GM12878 (cell line): ENCODE measurements at regions not wholly inside any gene's neighbourhood (a gene's known extent, or its start where the extent isn't known, plus 50 kb on each side); places are given as distances from the start of the nearest gene placed in this dataset.

Experiments
- ATAC-seq: fragments of 200-7000 bp; cut with Tn5 transposase; 3 replicates; pipeline ENCODE4 v1.9.1; 2020; ENCODE audit warnings: mild to moderate bottlenecking, moderate library complexity
- BruUV-seq: library from RNA; stranded (reverse); fragments of 400-500 nt; replicated peaks from 2 replicates; lab custom pipeline; 2021; lab: Mats Ljungman, UMichigan
- CTCF ChIA-PET: fragments of 300-600 bp; sonication (Branson Sonifier 250); formaldehyde crosslinking; extraction: SDS; loops from one replicate; lab custom pipeline; 2021; ENCODE audit warnings: inconsistent platforms; lab: Yijun Ruan, JAX
- POLR2A ChIA-PET: fragments of 350-600 bp; formaldehyde crosslinking; extraction: SDS; loops from one replicate; lab custom pipeline; 2021; ENCODE audit warnings: inconsistent platforms; lab: Charles Lee
- RAD21 ChIA-PET: fragments of 300-600 bp; sonication (Branson Sonifier 250); formaldehyde crosslinking; loops from one replicate; lab custom pipeline; 2023; ENCODE audit warnings: antibody characterized with exemption; ENCODE audit not compliant: unreplicated experiment; lab: Charles Lee
- SMC1A ChIA-PET: fragments of 300-600 bp; sonication (Branson Sonifier 250); formaldehyde crosslinking; loops from one replicate; lab custom pipeline; 2023; ENCODE audit not compliant: unreplicated experiment, uncharacterized antibody; lab: Charles Lee
- DNase-seq: peaks from one replicate; pipeline ENCODE4 v3.0.0-alpha.2; 2011; ENCODE audit warnings: low read depth, low spot score
- FAIRE-seq: peaks from 3 replicates; lab custom pipeline; 2011; peaks lifted over from hg19 to GRCh38; lab: Jason Lieb, UNC
- H2AFZ ChIP-seq: 2 replicates; pipeline ENCODE4 v1.6.0; 2011; ENCODE audit warnings: low read depth, low read length, control low read depth; ENCODE audit not compliant: control insufficient read depth
- H3K27ac ChIP-seq: 2 replicates; pipeline ENCODE4 v1.5.1; 2011; ENCODE audit warnings: control low read depth; ENCODE audit not compliant: control insufficient read depth, insufficient read depth
- H3K27me3 ChIP-seq, 2 experiments: replicated peaks in 1 of 2; 2 replicates each; pipeline versions ENCODE4 v1.6.0 to v1.6.1; 2011; ENCODE audit warnings: low read length in 1 of 2; ENCODE audit not compliant: control insufficient read depth in 2 of 2, insufficient read depth in 2 of 2
- H3K36me3 ChIP-seq, 2 experiments: 2 replicates each; pipeline ENCODE4 v1.5.1; 2011; ENCODE audit warnings: low read length in 1 of 2; ENCODE audit not compliant: control insufficient read depth in 2 of 2, insufficient read depth in 2 of 2
- H3K4me1 ChIP-seq: 2 replicates; pipeline ENCODE4 v1.6.1; 2011; ENCODE audit warnings: mild to moderate bottlenecking, low read length, moderate library complexity, mixed read lengths; ENCODE audit not compliant: control insufficient read depth, insufficient read depth
- H3K4me2 ChIP-seq: 2 replicates; pipeline ENCODE4 v1.6.0; 2011; ENCODE audit warnings: control low read depth; ENCODE audit not compliant: control insufficient read depth, insufficient read depth
- H3K4me3 ChIP-seq: fragments of 200-600 bp; sonication (generic); 2 replicates; pipeline ENCODE4 v1.5.1; 2016
- H3K79me2 ChIP-seq: 2 replicates; pipeline ENCODE4 v1.6.0; 2011; ENCODE audit warnings: low read length; ENCODE audit not compliant: control insufficient read depth, insufficient read depth
- H3K9ac ChIP-seq: 2 replicates; pipeline ENCODE4 v1.8.0; 2011; ENCODE audit warnings: low read length, control low read depth, mixed read lengths; ENCODE audit not compliant: control insufficient read depth, insufficient read depth
- H3K9me3 ChIP-seq: replicated peaks from 3 replicates; pipeline ENCODE4 v1.5.1; 2011; ENCODE audit warnings: mild to moderate bottlenecking, low read length; ENCODE audit not compliant: control insufficient read depth, insufficient read depth
- H4K20me1 ChIP-seq: 2 replicates; pipeline ENCODE4 v1.6.0; 2011; ENCODE audit not compliant: control insufficient read depth, insufficient read depth
- CREB1 ChIP-seq: IDR thresholded peaks from 2 replicates; pipeline ENCODE4 v1.6.1; 2012; ENCODE audit warnings: low read depth, mild to moderate bottlenecking, inconsistent platforms
- EGR1 ChIP-seq, 2 experiments: IDR thresholded peaks; 1 replicate in 1 of 2; 2 replicates in 1 of 2; pipeline ENCODE4 v1.6.1; 2011 to 2012; ENCODE audit warnings: low read depth in 2 of 2, low read length in 2 of 2, borderline replicate concordance in 1 of 2, mild to moderate bottlenecking in 1 of 2, moderate library complexity in 1 of 2
- HCFC1 ChIP-seq: fragments of 150-350 bp; IDR thresholded peaks from 2 replicates; pipeline ENCODE4 v1.6.1; 2014; ENCODE audit warnings: low read length
- IKZF1 ChIP-seq: fragments of 450-650 bp; conservative IDR thresholded peaks from 2 replicates; pipeline ENCODE4 v1.6.1; 2017; ENCODE audit warnings: antibody characterized with exemption, mild to moderate bottlenecking
- NR2C2 ChIP-seq: IDR thresholded peaks from 2 replicates; pipeline ENCODE4 v1.6.1; 2011; ENCODE audit warnings: borderline replicate concordance, low read depth; ENCODE audit not compliant: control insufficient read depth, insufficient read length
- NR2F1 ChIP-seq: fragments of 450-650 bp; conservative IDR thresholded peaks from 2 replicates; pipeline ENCODE4 v1.6.1; 2017; ENCODE audit warnings: mild to moderate bottlenecking
- RUNX3 ChIP-seq: IDR thresholded peaks from 2 replicates; pipeline ENCODE4 v1.6.1; 2012; ENCODE audit warnings: low read length, inconsistent platforms
- SUPT20H ChIP-seq: IDR thresholded peaks from 2 replicates; pipeline ENCODE4 v1.6.1; 2011; ENCODE audit warnings: low read depth, mild to moderate bottlenecking, low read length, moderate library complexity, borderline replicate concordance; ENCODE audit not compliant: control insufficient read depth
- TCF12 ChIP-seq: IDR thresholded peaks from 2 replicates; pipeline ENCODE4 v1.6.1; 2011; ENCODE audit warnings: low read depth, mild to moderate bottlenecking, low read length
- ZNF217 ChIP-seq: fragments of 450-650 bp; IDR thresholded peaks from 2 replicates; pipeline ENCODE4 v1.6.1; 2017; ENCODE audit warnings: antibody characterized with exemption, mild to moderate bottlenecking
- ZNF24 ChIP-seq: fragments of 450-650 bp; IDR thresholded peaks from 2 replicates; pipeline ENCODE4 v1.6.1; 2017; ENCODE audit warnings: antibody characterized with exemption, mild to moderate bottlenecking
- WGBS: methylation state at CpG from one replicate; pipeline ENCODE4 v1.1.6; 2016; ENCODE audit warnings: low lambda C conversion rate; ENCODE audit not compliant: insufficient replicate concordance, insufficient coverage; ENCODE audit errors: missing lambda C conversion rate; 5-methylcytosine and 5-hydroxymethylcytosine counted together
- in situ Hi-C: fragments of 300-500 bp; cut with MboI; formaldehyde crosslinking; loops from 9 replicates; pipeline ENCODE4 v1.14.3; 2018; ENCODE audit warnings: mixed read lengths
- intact Hi-C: fragments of 100-400 bp; cut with micrococcal nuclease; formaldehyde crosslinking; loops from one replicate; pipeline ENCODE4 v1.14.2; 2022; ENCODE audit not compliant: unreplicated experiment
- TF ChIP-seq, protein P1 (sequence below): fragments of 450-650 bp; conservative IDR thresholded peaks from 2 replicates; pipeline ENCODE4 v1.6.1; 2017; ENCODE audit warnings: mild to moderate bottlenecking, moderate library complexity
- TF ChIP-seq, protein P2 (sequence below): IDR thresholded peaks from 2 replicates; pipeline ENCODE4 v1.6.1; 2012; ENCODE audit warnings: low read depth, low read length, improper control_type of control experiment
- TF ChIP-seq, protein P3 (sequence below): fragments of 450-650 bp; IDR thresholded peaks from 2 replicates; pipeline ENCODE4 v1.6.1; 2016; ENCODE audit warnings: mild to moderate bottlenecking
- TF ChIP-seq, protein P4 (sequence below): IDR thresholded peaks from 2 replicates; pipeline ENCODE4 v1.6.1; 2011; ENCODE audit warnings: low read depth, mild to moderate bottlenecking, low read length, moderate library complexity, borderline replicate concordance; ENCODE audit errors: extremely low read depth
- TF ChIP-seq, protein P5 (sequence below): fragments of 450-650 bp; IDR thresholded peaks from 2 replicates; pipeline ENCODE4 v1.6.1; 2017; ENCODE audit warnings: borderline replicate concordance

DNA sequence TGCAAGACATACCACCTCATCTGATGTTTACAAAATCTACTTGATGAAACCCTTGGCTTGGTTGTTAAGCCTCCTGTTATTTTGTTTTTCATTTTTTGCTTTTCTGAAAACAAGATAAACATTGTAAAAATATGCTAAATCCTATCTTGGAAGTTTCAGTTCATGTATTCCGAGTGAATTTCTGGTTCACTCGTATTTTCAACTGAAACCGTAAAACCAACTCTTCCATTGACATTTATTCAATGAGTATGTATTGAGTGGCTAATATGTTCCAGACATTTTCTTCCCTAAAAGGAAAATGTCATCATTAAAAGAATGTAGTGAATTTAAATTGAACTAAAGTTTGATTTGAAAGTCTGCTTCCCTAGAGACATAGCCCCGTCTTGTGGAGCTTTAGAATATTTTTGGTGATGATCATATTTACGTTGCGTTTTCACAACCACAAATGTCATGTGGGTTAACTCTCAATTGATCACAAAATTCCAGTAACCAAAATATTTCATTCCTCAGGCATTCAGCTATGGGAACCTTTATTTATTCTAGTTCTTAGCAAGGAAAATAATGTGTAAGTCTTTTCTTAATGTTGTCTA lies 204.2 kb downstream of the MBD2 start:
- FAIRE-seq (no peak), DNase-seq (no peak), ATAC-seq (no peak)
- Histone ChIP-seq H3K79me2 (no peaks in the 10 kb centered on the region), H2AFZ (no peak overlapping the region), H3K27me3 (no peaks in the 10 kb centered on the region), H3K4me3 (no peak overlapping the region), H3K9ac (no peak overlapping the region), H3K27ac (no peak overlapping the region), H3K9me3 (no peaks in the 10 kb centered on the region), H3K4me2 (no peak overlapping the region), H4K20me1 (no peaks in the 10 kb centered on the region), H3K4me1 (no peaks in the 10 kb centered on the region), H3K36me3 (no peaks in the 10 kb centered on the region)
- CTCF ChIA-PET, result no interaction called here
- RAD21 ChIA-PET, result no interaction called here
- TF ChIP-seq HCFC1 (no peak), IKZF1 (no peak), SUPT20H (no peak), TCF12 (no peak), NR2F1 (no peak), ZNF217 (no peak), EGR1 (IDR thresholded peaks at IDR 0.05; ENCODE audit: borderline replicate concordance in 1 of 2, low read depth in 2 of 2, low read length in 2 of 2) (no peak), ZNF24 (no peak), RUNX3 (no peak), NR2C2 (no peak), CREB1 (no peak)
- TF ChIP-seq, protein P1, sequence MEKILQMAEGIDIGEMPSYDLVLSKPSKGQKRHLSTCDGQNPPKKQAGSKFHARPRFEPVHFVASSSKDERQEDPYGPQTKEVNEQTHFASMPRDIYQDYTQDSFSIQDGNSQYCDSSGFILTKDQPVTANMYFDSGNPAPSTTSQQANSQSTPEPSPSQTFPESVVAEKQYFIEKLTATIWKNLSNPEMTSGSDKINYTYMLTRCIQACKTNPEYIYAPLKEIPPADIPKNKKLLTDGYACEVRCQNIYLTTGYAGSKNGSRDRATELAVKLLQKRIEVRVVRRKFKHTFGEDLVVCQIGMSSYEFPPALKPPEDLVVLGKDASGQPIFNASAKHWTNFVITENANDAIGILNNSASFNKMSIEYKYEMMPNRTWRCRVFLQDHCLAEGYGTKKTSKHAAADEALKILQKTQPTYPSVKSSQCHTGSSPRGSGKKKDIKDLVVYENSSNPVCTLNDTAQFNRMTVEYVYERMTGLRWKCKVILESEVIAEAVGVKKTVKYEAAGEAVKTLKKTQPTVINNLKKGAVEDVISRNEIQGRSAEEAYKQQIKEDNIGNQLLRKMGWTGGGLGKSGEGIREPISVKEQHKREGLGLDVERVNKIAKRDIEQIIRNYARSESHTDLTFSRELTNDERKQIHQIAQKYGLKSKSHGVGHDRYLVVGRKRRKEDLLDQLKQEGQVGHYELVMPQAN, result no peak
- TF ChIP-seq, protein P2, sequence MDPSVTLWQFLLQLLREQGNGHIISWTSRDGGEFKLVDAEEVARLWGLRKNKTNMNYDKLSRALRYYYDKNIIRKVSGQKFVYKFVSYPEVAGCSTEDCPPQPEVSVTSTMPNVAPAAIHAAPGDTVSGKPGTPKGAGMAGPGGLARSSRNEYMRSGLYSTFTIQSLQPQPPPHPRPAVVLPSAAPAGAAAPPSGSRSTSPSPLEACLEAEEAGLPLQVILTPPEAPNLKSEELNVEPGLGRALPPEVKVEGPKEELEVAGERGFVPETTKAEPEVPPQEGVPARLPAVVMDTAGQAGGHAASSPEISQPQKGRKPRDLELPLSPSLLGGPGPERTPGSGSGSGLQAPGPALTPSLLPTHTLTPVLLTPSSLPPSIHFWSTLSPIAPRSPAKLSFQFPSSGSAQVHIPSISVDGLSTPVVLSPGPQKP, result no peak
- TF ChIP-seq, protein P3, sequence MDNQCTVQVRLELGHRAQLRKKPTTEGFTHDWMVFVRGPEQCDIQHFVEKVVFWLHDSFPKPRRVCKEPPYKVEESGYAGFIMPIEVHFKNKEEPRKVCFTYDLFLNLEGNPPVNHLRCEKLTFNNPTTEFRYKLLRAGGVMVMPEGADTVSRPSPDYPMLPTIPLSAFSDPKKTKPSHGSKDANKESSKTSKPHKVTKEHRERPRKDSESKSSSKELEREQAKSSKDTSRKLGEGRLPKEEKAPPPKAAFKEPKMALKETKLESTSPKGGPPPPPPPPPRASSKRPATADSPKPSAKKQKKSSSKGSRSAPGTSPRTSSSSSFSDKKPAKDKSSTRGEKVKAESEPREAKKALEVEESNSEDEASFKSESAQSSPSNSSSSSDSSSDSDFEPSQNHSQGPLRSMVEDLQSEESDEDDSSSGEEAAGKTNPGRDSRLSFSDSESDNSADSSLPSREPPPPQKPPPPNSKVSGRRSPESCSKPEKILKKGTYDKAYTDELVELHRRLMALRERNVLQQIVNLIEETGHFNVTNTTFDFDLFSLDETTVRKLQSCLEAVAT, result no peak
- TF ChIP-seq, protein P4, sequence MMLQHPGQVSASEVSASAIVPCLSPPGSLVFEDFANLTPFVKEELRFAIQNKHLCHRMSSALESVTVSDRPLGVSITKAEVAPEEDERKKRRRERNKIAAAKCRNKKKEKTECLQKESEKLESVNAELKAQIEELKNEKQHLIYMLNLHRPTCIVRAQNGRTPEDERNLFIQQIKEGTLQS, result no peak
- TF ChIP-seq, protein P5, sequence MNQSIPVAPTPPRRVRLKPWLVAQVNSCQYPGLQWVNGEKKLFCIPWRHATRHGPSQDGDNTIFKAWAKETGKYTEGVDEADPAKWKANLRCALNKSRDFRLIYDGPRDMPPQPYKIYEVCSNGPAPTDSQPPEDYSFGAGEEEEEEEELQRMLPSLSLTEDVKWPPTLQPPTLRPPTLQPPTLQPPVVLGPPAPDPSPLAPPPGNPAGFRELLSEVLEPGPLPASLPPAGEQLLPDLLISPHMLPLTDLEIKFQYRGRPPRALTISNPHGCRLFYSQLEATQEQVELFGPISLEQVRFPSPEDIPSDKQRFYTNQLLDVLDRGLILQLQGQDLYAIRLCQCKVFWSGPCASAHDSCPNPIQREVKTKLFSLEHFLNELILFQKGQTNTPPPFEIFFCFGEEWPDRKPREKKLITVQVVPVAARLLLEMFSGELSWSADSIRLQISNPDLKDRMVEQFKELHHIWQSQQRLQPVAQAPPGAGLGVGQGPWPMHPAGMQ, result no peak
- in situ Hi-C loops, result no loop called here
- no TSS peak for BruUV-seq
- POLR2A ChIA-PET, result no interaction called here
- SMC1A ChIA-PET, result no interaction called here
- WGBS, result 14% methylated on average over 6 of the region's 6 CpGs
- intact Hi-C loops, result no loop called here
